ENCODE measurements at regions not wholly inside any gene's neighbourhood (a gene's known extent, or its start where the extent isn't known, plus 50 kb on each side); places are given as distances from the start of the nearest gene placed in this dataset.

- TF ChIP-seq CTCF (conservative IDR thresholded peaks at IDR 0.05; ENCODE audit: low read depth, low read length) (no peak), EZH2 (IDR thresholded peaks at IDR 0.05; ENCODE audit: borderline replicate concordance, low read depth, low read length, poor library complexity, severe bottlenecking) (no peak)
Observed at GRCh38 chr12:27161458-27162228, 79.3 kb upstream of the C12orf71 start.

All from A673 (cell line).